ENCODE measurements at regions not wholly inside any gene's neighbourhood (a gene's known extent, or its start where the extent isn't known, plus 50 kb on each side); places are given as distances from the start of the nearest gene placed in this dataset.

- Histone ChIP-seq H3K27ac (no peak overlapping the region), H3K27me3 (no peaks in the 10 kb centered on the region), H3K36me3 (replicated peaks in 1 of 2) (no peaks in the 10 kb centered on the region), H3K4me1 (replicated peaks in 1 of 2) (no peaks in the 10 kb centered on the region), H3K9me3 (replicated peaks in 1 of 3) (no peaks in the 10 kb centered on the region), H3K4me3 (no peak overlapping the region)
- no peak for TF ChIP-seq POLR2A (IDR thresholded peaks at IDR 0.05)
- no peak for TF ChIP-seq CTCF (IDR thresholded peaks at IDR 0.05)
- intact Hi-C loops (cut with DNase I): no loop called here
- WGBS, 4 donors: 87 to 96% (median 91%) methylated on average over 4 of the region's 4 CpGs
- DNase-seq: no peak
These were observed 145.9 kb upstream of the KAZN start for GRCh38 chr1:14452551-14452950.

- H3K27me3 ChIP-seq: peaks cover 4% of the 10 kb centered on the region
- no peaks in the 10 kb centered on the region for H3K9me3 ChIP-seq (replicated peaks in 1 of 3)
- H3K4me3 ChIP-seq: no peak overlapping the region
- 58 to 92% (median 69%) methylated on average over 3 of the region's 3 CpGs; no CpG with 5 or more reads in 1 of the 4 donors for WGBS, 4 donors
- no peaks in the 10 kb centered on the region for H3K4me1 ChIP-seq (replicated peaks in 1 of 2)
- intact Hi-C loops (cut with DNase I): no loop called here
- no peak overlapping the region for H3K27ac ChIP-seq
- H3K36me3 ChIP-seq (replicated peaks in 1 of 2): no peaks in the 10 kb centered on the region
- TF ChIP-seq CTCF (IDR thresholded peaks at IDR 0.05): no peak
- TF ChIP-seq POLR2A (IDR thresholded peaks at IDR 0.05): no peak
- no peak for DNase-seq
These were observed 138.3 kb upstream of the KAZN start for GRCh38 chr1:14460173-14460572.

GRCh38 chr1:14462851-14463250 is 135.6 kb upstream of the KAZN start:
- H3K36me3 ChIP-seq (replicated peaks in 1 of 2): no peaks in the 10 kb centered on the region
- WGBS, 4 donors: 82 to 96% (median 92%) methylated on average over 4 of the region's 4 CpGs
- no peak overlapping the region for H3K4me3 ChIP-seq
- intact Hi-C loops (cut with DNase I): no loop called here
- no peak for TF ChIP-seq POLR2A (IDR thresholded peaks at IDR 0.05)
- TF ChIP-seq CTCF (IDR thresholded peaks at IDR 0.05): no peak
- H3K9me3 ChIP-seq (replicated peaks in 1 of 3): no peaks in the 10 kb centered on the region
- no peaks in the 10 kb centered on the region for H3K4me1 ChIP-seq (replicated peaks in 1 of 2)
- no peak for DNase-seq
- no peak overlapping the region for H3K27ac ChIP-seq
- peaks cover 4% of the 10 kb centered on the region for H3K27me3 ChIP-seq

DNA sequence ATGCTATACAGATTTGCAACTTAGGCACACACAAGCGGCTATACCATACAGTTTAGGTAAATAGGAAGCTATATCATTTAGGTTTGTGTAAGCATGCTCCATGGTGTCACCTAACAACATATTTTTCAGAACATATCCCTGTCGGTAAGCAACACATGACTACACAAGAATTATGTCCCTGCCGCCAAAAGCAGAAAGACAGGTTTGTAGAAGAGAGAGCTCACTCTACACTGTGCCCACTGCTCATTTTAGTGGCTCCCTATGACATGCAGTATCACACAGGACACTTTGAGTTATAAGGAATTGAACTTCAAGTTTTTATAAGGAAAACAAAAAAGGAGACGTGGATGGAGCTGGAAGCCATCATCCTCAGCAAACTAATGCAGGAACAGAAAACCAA is 132.5 kb upstream of the KAZN start:
- Histone ChIP-seq H3K27me3 (peaks cover 4% of the 10 kb centered on the region), H3K27ac (no peak overlapping the region), H3K4me3 (no peak overlapping the region), H3K36me3 (replicated peaks in 1 of 2) (no peaks in the 10 kb centered on the region), H3K4me1 (replicated peaks in 1 of 2) (no peaks in the 10 kb centered on the region), H3K9me3 (replicated peaks in 1 of 3) (no peaks in the 10 kb centered on the region)
- WGBS, 4 donors: 55 to 72% (median 66%) methylated on average over 4 of the region's 4 CpGs
- TF ChIP-seq CTCF (IDR thresholded peaks at IDR 0.05) (no peak), POLR2A (IDR thresholded peaks at IDR 0.05) (no peak)
- intact Hi-C loops (cut with DNase I): no loop called here
- no peak for DNase-seq
